Heart right ventricle (tissue), 16 donors: ENCODE measurements at regions not wholly inside any gene's neighbourhood (a gene's known extent, or its start where the extent isn't known, plus 50 kb on each side); places are given as distances from the start of the nearest gene placed in this dataset.

Experiments
- ATAC-seq, 8 donors: fragments of 200-7000 bp; cut with Tn5 transposase; one replicate each; pipeline ENCODE4 v1.9.1; 2020; ENCODE audit warnings: mild to moderate bottlenecking in 8 of 8, moderate library complexity in 8 of 8, moderate number of reproducible peaks in 1 of 8
- DNase-seq, 2 donors: peaks; one replicate each; pipeline ENCODE4 v3.0.0-alpha.2; 2020
- H3K27ac ChIP-seq, 10 donors: fragments of 200-600 bp; sonication (generic) in 2 of 10; one replicate each; pipeline versions ENCODE4 v1.5.0 to v1.8.0; 2020 to 2022; ENCODE audit warnings: mild to moderate bottlenecking in 3 of 10
- H3K27me3 ChIP-seq, 7 donors: fragments of 200-600 bp; one replicate each; pipeline ENCODE4 v1.8.0; 2021 to 2022; ENCODE audit warnings: mild to moderate bottlenecking in 2 of 7
- H3K36me3 ChIP-seq, 9 donors: fragments of 200-600 bp; sonication (generic) in 1 of 9; one replicate each; pipeline versions ENCODE4 v1.5.0 to v1.8.0; 2020 to 2022; ENCODE audit warnings: mild to moderate bottlenecking in 2 of 9
- H3K4me1 ChIP-seq, 9 donors: fragments of 200-600 bp; sonication (generic) in 1 of 9; one replicate each; pipeline versions ENCODE4 v1.5.0 to v1.8.0; 2020 to 2022; ENCODE audit warnings: mild to moderate bottlenecking in 4 of 9
- H3K4me3 ChIP-seq, 10 donors: fragments of 200-600 bp; sonication (generic) in 2 of 10; one replicate each; pipeline versions ENCODE4 v1.5.0 to v1.8.0; 2020 to 2022; ENCODE audit warnings: mild to moderate bottlenecking in 7 of 10, moderate library complexity in 2 of 10
- H3K9me3 ChIP-seq, 11 donors: fragments of 200-600 bp in 10 of 11; sonication (generic) in 2 of 11; one replicate each; pipeline versions ENCODE4 v1.5.0 to v1.8.0; 2013 to 2022; ENCODE audit warnings: mild to moderate bottlenecking in 2 of 11, control low read depth in 1 of 11, moderate library complexity in 1 of 11
- CTCF ChIP-seq, 9 donors: fragments of 200-600 bp; sonication (generic) in 2 of 9; IDR thresholded peaks; one replicate each; pipeline versions ENCODE4 v1.5.0 to v1.8.0; 2021 to 2022; ENCODE audit warnings: antibody characterized with exemption in 9 of 9, mild to moderate bottlenecking in 5 of 9, moderate library complexity in 1 of 9
- WGBS, 2 donors: extraction: QIAGEN DNeasy Blood & Tissue Kit; methylation state at CpG; one replicate each; pipeline ENCODE4 v1.1.7; 2013; ENCODE audit warnings: inconsistent platforms in 1 of 2; 5-methylcytosine and 5-hydroxymethylcytosine counted together
- intact Hi-C, 10 donors: fragments of 100-400 bp; cut with DNase I; formaldehyde crosslinking; loops; one replicate each; pipeline versions ENCODE4 v1.11.1 to v1.14.2; 2022
- donor health status: Arrhythmogenic right ventricular cardiomyopathy.
- donor health status: ischemic (EF 13 %, LVEDD 7.1; RV severe dilation, severe dysfunction).
- donor health status: healthy with polysubstance abuse.
- donor health status: DM: no; HTN: yes; CAD: no.
- donor health status: DM: no; HTN: no; CAD: no.
- donor health status: ischemic (EF 25% LVEDD 6.9; RV normal size, moderate dysfunction).
- donor health status: ischemic (EF 25% LVEDD 5.7; RV mildly dilated, moderate dysfunction).
- donor health status: healthy.
- donor health status: DM: yes; HTN: yes; CAD: no.
- donor health status: Ischemic cardiomyopathy.
- donor health status: ischemic (EF 35%, LVEDD 5.7; RV mildly dilated, moderate dysfunction).
- donor health status: nonischemic (EF 11% LVEDD 7.7; RV severe dilation, severe dysfunction).
- donor health status: DM: yes; HTN: yes; CAD: no.
- donor health status: PGD.
- donor health status: ischemic (EF 29% LVEDD 5.4; RV normal size, mild dysfunction).
- donor health status: nonischemic (EF 23%, LVEDD 6.1; RV moderate dilation, normal function).

GRCh38 chr7:68717176-68717575, 881.1 kb upstream of the AUTS2 start:
- intact Hi-C loops: no loop called here
- Histone ChIP-seq H3K27ac (no peak overlapping the region), H3K4me1 (peaks cover 0 to 12% (median 9%) of the 10 kb centered on the region in 9 donors), H3K36me3 (no peaks in the 10 kb centered on the region), H3K27me3 (peaks cover 0 to 10% (median 0%) of the 10 kb centered on the region in 7 donors), H3K9me3 (peaks cover 0 to 13% (median 0%) of the 10 kb centered on the region in 11 donors), H3K4me3 (no peak overlapping the region)
- ATAC-seq: no peak
- no peak for DNase-seq
- 64 to 73% methylated on average over 1 of the region's 1 CpG for WGBS, 2 donors
- TF ChIP-seq CTCF (IDR thresholded peaks at IDR 0.05): no peak

DNA sequence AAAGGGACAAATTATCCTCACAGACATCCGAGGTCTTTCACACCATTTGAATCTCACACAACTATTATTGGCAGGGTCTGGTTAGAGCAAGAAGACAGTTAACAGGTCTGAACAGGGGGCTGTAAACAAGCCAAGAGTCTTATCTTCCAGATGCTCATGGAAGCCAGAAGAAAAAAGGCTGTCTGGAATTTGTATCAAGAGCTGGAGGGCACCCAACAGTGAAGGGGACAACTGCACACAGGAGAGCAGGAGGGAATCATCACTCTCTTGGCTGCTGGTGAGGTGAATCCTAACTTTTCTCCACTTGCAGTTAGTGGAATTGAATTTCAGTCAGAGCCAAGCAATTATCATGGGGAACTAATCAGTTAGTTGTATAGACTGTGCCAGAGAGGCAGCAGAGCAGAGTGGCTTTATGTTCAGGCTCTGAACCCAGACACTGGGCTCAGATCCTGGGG, 880.2 kb upstream of the AUTS2 start:
- peak in 4 of 8 donors; percentile 14 to 35 (median 31) for ATAC-seq
- no peaks in the 10 kb centered on the region for H3K36me3 ChIP-seq
- peaks cover 0 to 9% (median 0%) of the 10 kb centered on the region in 7 donors for H3K27me3 ChIP-seq
- 4 to 5% methylated on average over 1 of the region's 1 CpG for WGBS, 2 donors
- H3K27ac ChIP-seq: no peak overlapping the region
- no peak for DNase-seq
- intact Hi-C loops: no loop called here
- no peak overlapping the region for H3K4me3 ChIP-seq
- H3K4me1 ChIP-seq: peaks cover 0 to 12% (median 9%) of the 10 kb centered on the region in 9 donors
- peaks cover 0 to 13% (median 0%) of the 10 kb centered on the region in 11 donors for H3K9me3 ChIP-seq
- TF ChIP-seq CTCF (IDR thresholded peaks at IDR 0.05): no peak

DNA sequence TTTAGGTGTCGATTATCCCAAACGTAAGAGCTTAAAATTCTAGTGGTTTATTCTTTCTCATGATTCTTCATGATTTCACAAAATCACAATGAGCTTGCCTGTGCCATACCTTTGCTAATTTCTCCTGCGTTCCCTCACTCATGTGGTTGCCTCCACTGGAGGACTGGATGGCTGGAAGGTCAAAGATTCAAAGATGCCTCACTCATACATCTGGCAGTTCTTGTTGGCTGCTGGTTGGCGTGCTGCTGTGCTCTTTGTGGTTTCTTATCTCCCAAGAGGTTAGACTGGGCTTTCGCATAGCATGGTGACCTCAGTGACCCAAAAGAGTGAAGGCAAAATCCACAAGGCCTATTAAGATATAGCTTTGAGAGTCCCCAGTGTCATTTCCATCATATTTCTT, 877.6 kb upstream of the AUTS2 start:
- Histone ChIP-seq H3K27me3 (peaks cover 0 to 10% (median 0%) of the 10 kb centered on the region in 7 donors), H3K9me3 (peaks cover 0 to 13% (median 0%) of the 10 kb centered on the region in 11 donors), H3K36me3 (no peaks in the 10 kb centered on the region), H3K4me3 (no peak overlapping the region), H3K27ac (no peak overlapping the region), H3K4me1 (peaks cover 0 to 12% (median 9%) of the 10 kb centered on the region in 9 donors)
- 87 to 89% methylated on average over 5 of the region's 5 CpGs for WGBS, 2 donors
- no peak for DNase-seq
- intact Hi-C loops: no loop called here
- ATAC-seq: no peak
- TF ChIP-seq CTCF (IDR thresholded peaks at IDR 0.05): no peak

- no peak for TF ChIP-seq CTCF (IDR thresholded peaks at IDR 0.05)
- 91 to 95% methylated on average over 1 of the region's 1 CpG for WGBS, 2 donors
- H3K27me3 ChIP-seq: peaks cover 0 to 23% (median 8%) of the 10 kb centered on the region in 7 donors
- no peak overlapping the region for H3K27ac ChIP-seq
- peaks cover 0 to 12% (median 9%) of the 10 kb centered on the region in 9 donors for H3K4me1 ChIP-seq
- ATAC-seq (no peak), DNase-seq (no peak)
- H3K4me3 ChIP-seq: no peak overlapping the region
- H3K36me3 ChIP-seq: no peaks in the 10 kb centered on the region
- peaks cover 0 to 13% (median 0%) of the 10 kb centered on the region in 11 donors for H3K9me3 ChIP-seq
- intact Hi-C loops: no loop called here
Measured at GRCh38 chr7:68722044-68722443, 876.2 kb upstream of the AUTS2 start.
